NAMALWA (cell line): ENCODE measurements at regions not wholly inside any gene's neighbourhood (a gene's known extent, or its start where the extent isn't known, plus 50 kb on each side); places are given as distances from the start of the nearest gene placed in this dataset.
"Not testable (repeated sequence)": the region's sequence is repeated elsewhere in the genome, so short reads cannot be mapped to it uniquely, and the experiment has no call there.

Experiments used
- DNase-seq: peaks from one replicate; pipeline ENCODE4 v3.0.0-alpha.2; 2015; ENCODE audit warnings: low spot score

DNA sequence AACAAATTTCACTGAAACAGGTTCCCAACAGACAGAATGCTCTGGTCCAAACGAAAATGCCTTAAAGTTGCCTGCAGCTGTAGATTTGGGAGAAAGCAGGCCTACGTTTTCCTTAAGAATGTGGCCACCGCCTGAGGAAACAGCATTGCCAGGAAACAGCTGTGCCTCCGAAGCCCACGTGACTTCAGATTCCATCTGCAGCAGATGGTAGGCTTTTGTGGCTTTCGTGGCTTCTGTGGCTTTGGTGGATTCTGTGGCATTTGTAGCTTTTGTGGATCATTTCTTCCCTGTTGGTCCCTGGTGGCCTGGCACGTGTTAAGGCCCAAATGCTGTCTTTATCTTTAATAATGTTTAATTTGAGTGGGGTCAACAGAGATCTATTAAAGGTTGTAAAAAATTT lies 222.9 kb downstream of the TTLL2 start:
- DNase-seq, result peak; percentile 24

DNA sequence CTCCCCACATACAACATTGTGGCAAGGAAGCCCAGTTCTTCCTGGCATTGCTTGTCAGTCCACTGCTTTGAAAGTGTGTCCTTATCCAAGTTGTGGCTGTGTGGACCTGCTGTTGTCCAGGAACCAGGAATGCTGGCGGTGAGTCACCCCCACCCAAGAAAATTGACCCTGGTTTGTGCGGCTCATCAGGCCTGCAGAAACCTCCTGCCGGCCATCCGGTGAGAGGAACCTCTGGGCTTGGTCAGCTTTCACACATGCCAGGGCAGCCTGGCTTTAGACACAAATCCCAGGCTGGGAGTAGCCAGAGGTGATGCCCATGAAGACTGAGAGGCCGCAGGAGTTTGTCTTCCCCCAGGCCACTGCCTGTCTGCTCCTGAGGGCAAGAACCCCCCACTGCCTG lies 223.6 kb downstream of the TTLL2 start:
- no peak for DNase-seq

DNA sequence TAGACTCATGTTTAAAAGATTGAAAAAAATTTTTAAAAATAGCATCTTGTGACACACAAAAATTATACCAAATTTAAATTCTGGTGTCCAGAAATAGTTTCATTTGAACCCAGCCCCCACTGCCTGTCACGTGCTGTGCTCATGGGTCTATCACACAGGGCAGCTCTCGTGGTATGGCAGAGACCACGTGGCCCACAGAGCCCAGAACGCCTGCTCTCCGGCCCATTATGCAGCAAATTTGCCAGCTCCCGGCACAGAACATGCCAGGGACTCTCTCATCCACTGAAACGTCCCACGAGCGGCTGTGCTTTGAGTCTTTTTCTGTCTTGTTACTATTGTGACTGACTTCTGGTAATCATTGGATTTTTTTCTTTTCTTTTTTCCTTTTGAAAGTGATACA lies 224.3 kb downstream of the TTLL2 start:
- DNase-seq, result no peak

DNA sequence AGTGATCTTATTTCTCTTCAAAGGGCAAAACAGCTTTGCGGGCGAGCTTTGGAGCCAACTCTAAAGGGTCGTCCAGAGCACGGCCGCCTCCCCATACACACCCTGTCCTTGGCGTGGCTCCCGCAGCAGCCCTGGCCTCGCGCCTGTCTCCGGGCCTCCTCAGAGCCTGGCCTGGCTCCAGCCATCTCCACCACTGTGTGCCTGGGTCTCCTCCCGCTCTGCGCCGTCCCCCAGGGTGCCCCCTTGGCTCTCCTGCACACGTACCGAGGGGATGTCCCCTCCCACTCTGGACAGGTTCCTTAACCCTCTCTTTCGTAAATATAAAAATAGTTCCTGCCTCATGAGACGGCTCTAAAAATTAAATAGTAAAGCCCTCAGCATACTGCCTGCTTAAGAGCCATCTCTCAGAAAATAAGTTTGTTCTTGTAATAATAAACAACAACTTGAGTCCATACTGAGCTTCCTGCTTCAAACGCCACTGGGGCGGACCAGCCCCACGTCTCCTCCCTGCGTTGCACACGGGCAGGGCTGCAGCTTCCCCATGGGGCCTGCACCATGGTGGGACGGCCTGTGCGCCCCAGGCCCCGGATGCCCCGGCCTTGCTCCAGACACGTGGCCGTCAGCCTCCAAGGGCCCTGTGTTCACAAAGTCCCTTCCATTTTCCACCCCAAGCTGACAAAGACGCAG lies 226.2 kb downstream of the TTLL2 start:
- no peak for DNase-seq

DNA sequence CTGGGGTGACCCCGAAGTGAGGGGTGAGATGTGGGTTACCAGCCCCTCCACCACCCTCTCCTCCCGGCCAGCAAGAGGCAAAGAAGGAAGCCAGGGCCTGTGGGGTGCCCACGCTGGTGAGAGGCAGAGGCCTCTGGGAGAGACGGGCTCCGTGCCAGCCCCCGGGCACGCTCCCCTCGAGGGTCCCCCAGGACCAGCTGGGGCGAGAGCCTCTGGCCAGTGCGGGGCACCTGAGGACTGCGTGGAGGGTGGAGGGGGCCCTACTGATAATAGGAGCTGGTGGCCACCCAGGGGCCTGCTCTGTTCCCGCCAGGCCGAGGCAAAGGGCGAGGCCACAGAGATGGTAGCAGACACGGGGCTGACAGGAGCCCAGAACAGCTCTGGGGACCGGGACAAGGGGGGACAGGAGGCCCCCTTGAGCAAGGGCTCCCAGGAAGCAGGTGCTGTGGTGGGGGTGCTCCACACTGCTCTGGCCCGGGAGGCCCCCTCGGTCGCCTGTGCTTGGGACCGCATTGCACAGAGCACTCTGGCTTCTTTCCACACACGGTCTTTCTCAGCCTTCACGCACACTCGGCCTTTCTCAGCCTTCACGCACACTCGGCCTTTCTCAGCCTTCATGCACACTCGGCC lies 226.9 kb downstream of the TTLL2 start:
- DNase-seq, result no peak

DNA sequence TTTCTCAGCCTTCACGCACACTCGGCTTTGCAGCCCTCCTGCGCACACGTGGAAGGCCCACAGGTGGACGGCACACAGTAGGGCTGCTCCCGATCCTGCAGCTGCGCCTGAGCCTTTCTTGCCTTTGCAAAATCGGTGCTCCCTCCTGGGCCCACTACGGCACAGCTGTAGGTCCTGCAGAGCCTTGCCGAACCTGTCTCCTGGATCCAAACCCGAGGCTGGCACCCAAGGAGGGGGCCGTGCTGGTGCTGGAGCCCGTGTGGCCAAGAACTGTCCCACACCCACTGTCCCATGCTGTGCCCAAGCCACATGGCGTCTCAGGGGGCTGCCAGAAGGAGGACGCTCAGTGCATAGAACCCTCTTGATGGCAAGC lies 227.4 kb downstream of the TTLL2 start:
- no peak for DNase-seq

DNA sequence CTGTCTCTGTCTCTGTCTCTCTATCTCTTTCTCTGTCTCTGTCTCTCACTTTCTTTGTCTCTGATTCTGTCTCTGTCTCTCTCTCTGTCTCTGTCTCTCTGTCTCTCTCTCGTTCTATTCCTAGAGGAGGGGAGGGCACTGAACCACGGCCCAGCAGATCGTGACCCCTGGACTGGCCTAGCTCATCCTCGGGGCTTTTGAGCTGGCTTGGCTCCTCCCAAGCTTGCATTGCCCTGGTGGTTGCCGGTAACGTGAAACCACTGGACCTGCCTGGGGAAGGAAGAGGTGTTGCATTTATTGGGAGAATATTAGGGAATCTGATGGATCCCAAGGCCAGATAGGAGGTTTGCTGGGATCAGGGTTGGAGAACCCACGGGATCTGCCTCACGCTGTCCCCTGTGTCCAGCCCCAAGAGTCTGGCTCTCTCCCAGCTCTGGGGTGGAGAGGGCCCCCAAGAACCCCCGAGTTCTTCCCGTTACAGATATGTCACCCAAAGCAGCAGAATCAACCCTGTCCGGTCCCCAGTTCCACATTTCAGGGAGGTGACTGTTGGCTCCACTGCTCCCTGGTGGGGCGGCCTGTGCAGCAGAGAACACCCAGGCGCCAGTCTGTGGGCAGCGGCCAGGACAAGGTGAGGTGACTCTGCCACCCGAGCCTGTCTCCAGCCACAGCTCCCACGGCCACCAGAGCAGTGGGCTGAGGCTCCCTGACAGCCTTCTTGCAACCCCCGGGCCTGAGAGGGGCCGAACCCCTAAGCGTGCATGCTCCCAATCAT lies 228.3 kb downstream of the TTLL2 start:
- no peak for DNase-seq

DNA sequence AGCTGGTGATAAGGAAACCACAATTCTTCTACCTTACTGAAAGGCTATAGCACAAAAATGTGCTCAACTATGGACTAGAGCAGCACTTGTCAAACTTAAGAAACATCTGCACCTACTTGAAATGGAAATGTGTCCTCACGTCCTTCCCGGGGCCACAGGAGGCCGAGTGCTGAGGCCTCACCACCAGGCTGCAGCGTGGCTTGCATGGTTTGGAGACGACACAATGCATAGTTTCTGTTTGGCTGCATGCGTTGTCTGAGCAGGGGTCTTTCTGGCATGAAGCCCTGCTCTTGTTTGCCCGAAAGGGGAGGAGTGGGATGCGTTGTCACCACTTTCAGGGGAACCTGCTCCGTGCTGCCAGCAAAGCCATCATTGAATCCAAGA lies 228.8 kb downstream of the TTLL2 start:
- no peak for DNase-seq

DNA sequence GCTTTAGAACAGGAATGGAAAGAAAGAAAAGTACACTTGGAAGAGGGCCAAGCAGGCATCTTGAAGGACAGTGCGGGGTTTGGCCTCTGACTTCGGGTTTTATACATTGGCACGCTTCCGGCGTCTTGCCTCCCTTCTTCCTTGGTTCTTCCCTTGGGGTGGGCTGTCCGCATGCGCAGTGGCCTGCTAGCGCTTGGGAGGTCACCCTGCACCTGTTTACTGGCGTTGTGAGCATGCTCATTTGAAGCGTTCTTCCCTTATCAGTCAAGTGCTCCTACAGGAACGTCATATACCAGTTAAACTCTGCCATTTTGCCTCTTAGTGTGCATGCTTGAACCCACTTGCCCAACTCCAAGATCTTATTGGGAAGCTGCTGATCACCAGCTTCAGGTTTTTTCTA lies 230.0 kb downstream of the TTLL2 start:
- no peak for DNase-seq

DNA sequence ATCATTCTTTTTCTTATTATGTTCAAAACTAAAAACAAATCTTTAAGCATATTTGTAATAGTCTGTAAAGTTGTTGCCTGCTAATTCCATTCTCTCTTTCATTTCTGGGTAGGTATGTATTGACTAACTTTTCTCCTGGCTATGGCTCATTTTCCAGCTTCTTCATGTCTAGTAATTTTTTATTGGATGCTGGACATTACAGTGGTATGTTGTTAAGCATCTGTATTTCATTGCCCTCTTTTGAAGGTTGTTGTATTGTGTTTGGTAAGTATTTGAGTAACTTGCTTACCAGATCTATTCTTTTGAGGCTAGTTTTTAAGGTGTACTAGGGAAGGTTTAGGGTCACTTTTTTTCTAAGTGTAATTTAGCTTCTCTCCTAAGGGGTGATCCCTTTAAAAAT lies 230.9 kb downstream of the TTLL2 start:
- no peak for DNase-seq

DNA sequence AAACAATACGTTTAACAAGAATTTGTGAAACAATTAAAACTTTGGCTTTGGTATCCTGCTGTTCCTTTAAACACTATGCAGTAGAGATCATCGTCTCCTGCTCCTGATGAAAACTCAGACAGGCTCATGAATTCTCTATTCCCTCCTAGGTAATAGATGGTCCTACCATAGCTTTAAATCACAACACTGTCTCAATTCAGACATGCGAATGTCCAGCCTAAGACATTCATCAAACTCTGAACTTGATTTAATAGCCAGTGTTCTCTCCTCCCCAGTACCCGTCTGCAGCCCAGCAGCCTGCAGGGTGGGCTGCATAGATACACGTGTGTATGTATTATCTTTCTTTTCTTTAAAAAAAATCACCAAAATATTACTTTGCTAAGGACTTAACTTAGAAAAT lies 232.8 kb downstream of the TTLL2 start:
- no peak for DNase-seq

DNA sequence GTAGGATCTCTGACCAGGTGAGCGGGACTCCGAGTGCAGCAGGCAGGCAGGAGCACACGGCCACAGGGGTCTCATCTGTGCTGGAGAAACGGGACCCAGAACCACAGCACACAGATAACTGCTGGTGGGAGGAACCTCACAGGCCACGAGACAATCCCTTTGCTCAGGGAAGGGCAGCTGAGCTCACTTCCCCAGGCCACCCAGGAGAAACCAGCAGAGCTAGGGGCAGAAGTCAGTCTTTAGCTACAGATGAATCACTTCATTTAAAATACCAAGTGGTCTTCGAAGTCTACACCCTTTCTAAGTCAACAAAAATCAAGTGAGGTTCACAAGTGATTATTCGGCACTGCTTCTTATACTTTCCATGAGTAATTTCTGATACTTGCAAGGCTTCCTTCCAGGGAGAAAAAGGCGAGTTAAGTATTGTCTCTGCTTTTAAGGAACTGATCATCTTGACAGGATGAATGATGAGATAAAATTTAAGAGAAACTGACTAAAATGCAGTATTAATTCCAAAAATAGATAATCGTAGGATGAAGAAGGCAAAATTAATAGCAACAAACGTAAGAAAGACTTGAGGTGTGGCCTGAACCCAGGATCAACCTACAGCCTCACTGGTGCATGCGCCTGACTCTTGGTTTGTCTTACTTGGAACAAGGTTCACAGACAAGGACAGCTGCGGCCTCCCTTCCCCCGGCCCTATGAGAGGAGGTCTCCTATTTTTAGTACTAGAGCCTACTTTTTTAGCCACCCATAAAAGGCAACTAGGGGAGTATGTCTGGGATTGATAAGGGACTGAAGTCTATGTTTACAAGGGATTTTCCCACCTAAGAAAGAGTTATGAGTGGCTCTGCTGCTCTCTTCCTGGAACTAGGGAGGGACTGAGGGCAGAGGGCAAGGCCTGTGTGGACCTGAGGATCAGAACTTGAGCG lies 233.6 kb downstream of the TTLL2 start:
- DNase-seq, result no peak

DNA sequence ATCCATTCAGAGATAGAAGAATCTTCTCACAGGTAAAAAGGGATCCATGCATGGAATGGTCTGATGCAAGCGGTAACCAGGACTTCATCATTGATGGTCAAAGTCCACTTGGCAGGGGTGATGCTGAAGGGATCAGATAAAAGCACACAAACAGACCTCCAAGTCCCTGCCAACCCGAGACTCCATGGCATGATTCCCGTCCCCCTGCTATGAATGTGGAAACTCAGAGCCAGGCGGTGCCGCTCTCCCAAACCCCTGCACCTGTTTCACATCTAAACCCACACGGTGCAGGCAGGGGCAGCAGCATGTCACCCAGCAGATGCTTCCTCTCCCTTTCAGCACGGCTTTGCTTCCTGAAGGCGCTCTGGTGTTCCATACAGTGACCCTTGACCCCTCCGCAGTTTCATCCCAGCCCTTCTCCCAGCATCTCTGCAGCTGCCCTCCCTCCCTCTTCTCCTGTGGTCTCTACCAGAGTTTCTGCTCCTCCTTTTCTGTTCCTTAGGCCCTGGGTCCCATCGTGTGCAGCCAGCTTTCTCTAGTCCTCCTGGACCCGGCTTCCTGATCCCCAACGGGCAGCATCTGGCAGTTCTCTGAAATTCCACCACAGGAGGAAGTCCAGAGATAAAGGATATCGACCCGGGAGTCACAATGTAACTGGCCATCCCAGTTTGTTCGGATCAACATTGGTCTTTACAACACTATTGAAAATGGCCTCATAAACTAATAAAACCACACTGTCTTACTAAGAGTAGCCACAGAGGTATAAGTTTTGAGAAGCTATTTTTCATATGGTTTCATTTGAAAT lies 235.0 kb downstream of the TTLL2 start:
- DNase-seq, result no peak

DNA sequence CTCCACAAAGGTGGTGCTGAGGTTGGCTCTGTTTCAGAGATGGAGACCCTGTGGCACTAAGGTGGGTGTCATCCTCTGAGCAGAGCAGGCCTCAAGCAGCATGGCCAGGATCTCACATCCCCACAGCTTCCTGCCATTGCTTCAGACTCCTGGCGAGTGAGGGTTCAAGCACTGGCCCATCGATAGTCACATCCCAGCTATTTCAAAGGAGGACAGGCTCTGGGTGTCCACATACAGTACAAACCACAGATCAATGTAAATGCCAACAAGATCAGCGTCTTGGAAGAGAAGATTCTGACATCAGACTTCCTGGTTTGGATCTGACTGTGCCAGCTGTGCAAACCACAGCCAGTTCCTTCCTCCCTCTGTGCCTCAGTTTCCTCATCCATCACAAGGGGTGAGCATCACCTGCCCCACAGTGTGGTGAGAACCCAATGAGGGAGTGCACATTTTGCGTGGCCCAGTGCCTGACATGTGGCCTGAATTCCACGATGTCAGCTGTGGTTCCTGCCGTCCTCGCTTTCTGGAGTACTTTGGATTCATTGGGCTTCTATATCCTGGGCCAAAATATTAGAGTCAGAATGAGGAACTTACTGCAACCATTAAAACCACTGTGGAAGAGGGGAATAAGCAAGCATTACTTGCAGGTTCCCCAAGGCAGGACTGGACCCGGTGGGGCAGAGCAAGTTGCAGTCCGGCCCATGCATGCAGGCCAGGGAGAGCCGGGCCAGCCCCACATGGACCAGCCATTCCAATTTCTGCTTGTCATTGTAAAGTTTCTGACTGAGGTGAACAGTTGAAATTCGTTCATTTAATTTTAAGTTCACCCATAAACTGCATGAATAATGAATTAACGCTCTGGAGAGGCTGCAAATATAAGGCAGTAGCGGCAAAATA lies 236.0 kb downstream of the TTLL2 start:
- no peak for DNase-seq

DNA sequence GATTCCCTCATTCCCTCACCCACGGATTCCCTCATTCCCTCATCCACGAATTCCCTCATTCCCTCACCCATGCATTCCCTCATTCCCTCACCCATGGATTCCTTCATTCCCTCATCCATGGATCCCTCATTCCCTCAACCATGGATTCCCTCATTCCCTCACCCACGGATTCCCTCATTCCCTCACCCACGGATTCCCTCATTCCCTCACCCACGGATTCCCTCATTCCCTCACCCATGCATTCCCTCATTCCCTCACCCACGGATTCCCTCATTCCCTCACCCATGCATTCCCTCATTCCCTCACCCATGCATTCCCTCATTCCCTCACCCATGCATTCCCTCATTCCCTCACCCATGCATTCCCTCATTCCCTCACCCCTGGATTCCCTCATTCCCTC lies 238.0 kb downstream of the TTLL2 start:
- not testable (repeated sequence) for DNase-seq

DNA sequence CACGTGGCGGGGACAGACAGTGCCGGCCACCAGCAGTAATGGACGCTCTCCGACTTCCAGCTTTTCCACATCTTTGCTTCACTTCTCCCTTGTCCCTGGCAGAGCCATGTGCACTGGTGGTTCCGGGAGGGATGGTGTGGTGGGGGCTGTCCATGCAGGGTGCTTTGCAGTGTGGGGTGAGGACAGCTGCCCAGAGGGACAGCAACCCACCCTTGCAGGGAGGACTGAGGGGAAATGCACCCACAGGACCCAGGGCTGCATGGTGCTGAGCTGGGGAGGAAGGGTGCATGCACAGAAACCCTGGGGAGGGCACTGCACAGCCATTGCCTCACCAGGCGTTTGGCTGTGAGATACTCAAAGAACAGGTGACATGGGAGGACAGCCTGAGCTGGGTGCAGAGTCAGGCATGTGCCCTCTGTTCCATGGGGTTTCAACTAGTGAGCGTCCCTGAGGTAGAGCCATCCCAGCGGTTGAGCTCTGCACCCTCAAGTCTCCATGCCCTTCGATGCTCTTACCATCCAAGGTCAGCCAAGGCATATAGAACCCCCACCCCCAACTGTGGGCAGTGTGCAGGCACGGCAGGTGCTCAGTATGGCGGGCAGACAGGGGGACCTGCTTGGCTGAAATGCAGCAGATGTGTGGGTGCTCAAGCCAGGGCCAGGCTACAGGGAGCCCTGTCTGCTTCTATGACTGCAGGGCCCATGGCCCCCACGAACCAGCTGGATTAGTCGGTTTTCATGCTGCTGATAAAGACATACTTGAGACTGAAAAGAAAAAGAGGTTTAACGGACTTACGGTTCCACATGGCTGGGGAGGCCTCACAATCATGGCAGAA lies 239.7 kb downstream of the TTLL2 start:
- DNase-seq, result no peak

DNA sequence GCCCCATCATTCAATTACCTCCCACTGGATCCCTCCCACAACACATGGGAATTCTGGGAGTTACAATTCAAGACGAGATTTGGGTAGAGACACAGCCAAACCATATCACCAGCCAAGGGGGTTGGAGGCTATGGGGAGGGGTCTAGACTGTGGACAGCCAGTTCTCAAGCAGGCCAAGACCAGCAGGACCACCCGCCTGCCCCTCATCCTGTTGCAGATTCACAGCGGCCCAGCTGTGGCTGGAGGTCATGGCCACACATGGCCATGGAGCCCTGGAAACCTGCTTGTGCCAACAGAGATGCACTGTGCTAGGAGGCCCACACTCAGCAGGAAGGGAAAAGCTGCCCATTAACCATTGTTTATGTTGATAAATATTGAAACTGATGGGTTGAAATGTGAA lies 240.5 kb downstream of the TTLL2 start:
- DNase-seq, result no peak

DNA sequence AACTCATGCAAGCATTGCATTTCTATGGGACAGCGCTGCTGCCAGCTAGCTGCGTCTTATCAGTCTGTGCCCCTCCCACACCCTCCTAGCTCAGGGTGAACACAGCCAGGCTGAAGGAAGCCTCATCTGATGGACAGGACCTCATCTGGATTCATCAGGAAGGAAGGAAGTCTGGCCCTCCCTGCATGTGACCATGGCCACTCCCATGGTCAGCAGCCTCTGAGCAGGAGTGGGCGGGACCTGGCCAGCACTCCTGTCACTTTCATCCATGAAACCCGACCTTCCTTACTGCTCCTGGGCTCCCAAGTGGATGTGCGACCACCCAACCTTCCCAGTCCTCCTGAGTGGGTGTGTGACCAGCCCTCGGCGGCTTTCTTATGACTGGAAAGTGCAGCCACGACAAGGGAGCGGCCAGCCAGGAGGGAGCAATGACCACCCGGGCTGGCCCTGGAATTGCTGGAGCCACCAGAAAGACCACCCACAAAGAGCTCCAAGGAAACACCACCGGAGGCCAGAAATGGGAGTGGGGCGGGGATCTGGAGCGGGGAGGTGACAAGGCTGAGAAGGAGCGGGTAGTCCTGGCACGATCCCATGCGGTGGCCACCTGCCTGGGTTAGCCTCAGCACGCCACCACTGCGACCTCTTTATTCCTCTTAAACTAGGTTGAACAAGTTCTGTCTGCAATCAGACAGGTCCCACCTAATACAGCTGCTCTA lies 241.2 kb downstream of the TTLL2 start:
- no peak for DNase-seq

DNA sequence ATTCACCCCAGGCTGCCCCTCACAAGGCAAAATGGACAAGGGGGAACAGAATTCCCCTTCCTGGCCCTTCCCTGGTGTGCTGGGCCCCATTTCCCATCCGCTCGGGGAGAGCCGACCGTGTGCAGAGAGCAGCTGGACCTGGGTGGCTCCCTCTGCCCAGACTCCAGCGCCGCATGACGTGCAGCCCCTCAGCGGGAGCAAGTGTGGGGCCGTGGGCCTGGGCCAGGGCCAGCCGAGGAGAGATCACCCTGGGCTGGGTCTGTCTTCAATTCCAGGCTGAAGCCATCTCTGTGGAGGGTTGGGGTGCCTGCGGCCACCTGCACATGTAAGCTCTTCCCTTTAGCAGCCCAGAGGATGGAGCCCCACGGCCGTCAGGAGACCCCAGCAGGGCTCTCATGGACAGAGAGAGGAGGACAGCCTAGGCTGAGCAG lies 241.8 kb downstream of the TTLL2 start:
- DNase-seq, result no peak
